GM23338 (cell line): ENCODE measurements at regions not wholly inside any gene's neighbourhood (a gene's known extent, or its start where the extent isn't known, plus 50 kb on each side); places are given as distances from the start of the nearest gene placed in this dataset.

Experiments
- EZH2 ChIP-seq: fragments of 200-600 bp; sonication (generic); IDR thresholded peaks from one replicate; pipeline ENCODE4 v1.8.0; 2017; ENCODE audit warnings: antibody characterized with exemption, mild to moderate bottlenecking, low read depth; ENCODE audit not compliant: unreplicated experiment
- NANOG ChIP-seq: IDR thresholded peaks from 2 replicates; pipeline ENCODE4 v1.6.1; 2016; ENCODE audit warnings: antibody characterized with exemption, borderline replicate concordance
- POLR2AphosphoS5 ChIP-seq: IDR thresholded peaks from 2 replicates; pipeline ENCODE4 v1.6.1; 2016; ENCODE audit warnings: antibody characterized with exemption, low read depth
- STAT1 ChIP-seq: IDR thresholded peaks from one replicate; pipeline ENCODE4 v1.6.1; 2016; ENCODE audit warnings: antibody characterized with exemption; ENCODE audit not compliant: unreplicated experiment
- TF ChIP-seq, protein P1 (sequence below), 2 experiments: fragments of 200-600 bp in 1 of 2; sonication (generic) in 1 of 2; conservative IDR thresholded peaks; 2 replicates each; pipeline versions ENCODE4 v1.5.1 to v1.6.1; 2016 to 2017; ENCODE audit warnings: antibody characterized with exemption in 2 of 2, low read depth in 2 of 2, mild to moderate bottlenecking in 2 of 2, moderate library complexity in 1 of 2
- TF ChIP-seq, protein P2 (sequence below): IDR thresholded peaks from one replicate; pipeline ENCODE4 v1.6.1; 2018; ENCODE audit warnings: antibody characterized with exemption; ENCODE audit not compliant: unreplicated experiment

DNA sequence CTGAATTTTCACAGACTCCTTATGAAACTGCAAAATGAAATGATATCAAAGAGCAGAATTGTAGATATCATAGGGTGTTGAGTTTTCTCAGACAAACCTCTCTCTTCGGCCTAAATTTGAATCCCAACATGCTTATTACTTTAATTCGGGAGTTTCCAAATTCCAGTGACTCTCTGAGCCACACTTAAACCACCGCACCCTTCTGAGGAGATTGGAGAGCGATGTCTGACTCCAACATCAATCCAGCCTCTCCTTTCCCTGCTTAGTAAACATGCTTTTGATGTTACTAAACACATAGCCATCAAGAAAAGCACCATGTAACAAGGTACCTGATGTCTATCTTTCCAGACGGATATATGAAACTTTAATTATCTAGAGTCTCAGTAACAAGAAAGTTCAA lies 103.1 kb upstream of the ARHGAP28 start:
- TF ChIP-seq, protein P1, sequence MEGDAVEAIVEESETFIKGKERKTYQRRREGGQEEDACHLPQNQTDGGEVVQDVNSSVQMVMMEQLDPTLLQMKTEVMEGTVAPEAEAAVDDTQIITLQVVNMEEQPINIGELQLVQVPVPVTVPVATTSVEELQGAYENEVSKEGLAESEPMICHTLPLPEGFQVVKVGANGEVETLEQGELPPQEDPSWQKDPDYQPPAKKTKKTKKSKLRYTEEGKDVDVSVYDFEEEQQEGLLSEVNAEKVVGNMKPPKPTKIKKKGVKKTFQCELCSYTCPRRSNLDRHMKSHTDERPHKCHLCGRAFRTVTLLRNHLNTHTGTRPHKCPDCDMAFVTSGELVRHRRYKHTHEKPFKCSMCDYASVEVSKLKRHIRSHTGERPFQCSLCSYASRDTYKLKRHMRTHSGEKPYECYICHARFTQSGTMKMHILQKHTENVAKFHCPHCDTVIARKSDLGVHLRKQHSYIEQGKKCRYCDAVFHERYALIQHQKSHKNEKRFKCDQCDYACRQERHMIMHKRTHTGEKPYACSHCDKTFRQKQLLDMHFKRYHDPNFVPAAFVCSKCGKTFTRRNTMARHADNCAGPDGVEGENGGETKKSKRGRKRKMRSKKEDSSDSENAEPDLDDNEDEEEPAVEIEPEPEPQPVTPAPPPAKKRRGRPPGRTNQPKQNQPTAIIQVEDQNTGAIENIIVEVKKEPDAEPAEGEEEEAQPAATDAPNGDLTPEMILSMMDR (conservative IDR thresholded peaks at IDR 0.05; ENCODE audit: low read depth in 2 of 2) = no peak
- TF ChIP-seq POLR2AphosphoS5 = no peak
- no peak for TF ChIP-seq EZH2
- TF ChIP-seq, protein P2, sequence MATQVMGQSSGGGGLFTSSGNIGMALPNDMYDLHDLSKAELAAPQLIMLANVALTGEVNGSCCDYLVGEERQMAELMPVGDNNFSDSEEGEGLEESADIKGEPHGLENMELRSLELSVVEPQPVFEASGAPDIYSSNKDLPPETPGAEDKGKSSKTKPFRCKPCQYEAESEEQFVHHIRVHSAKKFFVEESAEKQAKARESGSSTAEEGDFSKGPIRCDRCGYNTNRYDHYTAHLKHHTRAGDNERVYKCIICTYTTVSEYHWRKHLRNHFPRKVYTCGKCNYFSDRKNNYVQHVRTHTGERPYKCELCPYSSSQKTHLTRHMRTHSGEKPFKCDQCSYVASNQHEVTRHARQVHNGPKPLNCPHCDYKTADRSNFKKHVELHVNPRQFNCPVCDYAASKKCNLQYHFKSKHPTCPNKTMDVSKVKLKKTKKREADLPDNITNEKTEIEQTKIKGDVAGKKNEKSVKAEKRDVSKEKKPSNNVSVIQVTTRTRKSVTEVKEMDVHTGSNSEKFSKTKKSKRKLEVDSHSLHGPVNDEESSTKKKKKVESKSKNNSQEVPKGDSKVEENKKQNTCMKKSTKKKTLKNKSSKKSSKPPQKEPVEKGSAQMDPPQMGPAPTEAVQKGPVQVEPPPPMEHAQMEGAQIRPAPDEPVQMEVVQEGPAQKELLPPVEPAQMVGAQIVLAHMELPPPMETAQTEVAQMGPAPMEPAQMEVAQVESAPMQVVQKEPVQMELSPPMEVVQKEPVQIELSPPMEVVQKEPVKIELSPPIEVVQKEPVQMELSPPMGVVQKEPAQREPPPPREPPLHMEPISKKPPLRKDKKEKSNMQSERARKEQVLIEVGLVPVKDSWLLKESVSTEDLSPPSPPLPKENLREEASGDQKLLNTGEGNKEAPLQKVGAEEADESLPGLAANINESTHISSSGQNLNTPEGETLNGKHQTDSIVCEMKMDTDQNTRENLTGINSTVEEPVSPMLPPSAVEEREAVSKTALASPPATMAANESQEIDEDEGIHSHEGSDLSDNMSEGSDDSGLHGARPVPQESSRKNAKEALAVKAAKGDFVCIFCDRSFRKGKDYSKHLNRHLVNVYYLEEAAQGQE = no peak
- TF ChIP-seq NANOG = no peak
- TF ChIP-seq STAT1 = no peak
